HL-60 (cell line): ENCODE measurements at regions not wholly inside any gene's neighbourhood (a gene's known extent, or its start where the extent isn't known, plus 50 kb on each side); places are given as distances from the start of the nearest gene placed in this dataset.

Experiments
- GABPA ChIP-seq: IDR thresholded peaks from 2 replicates; pipeline ENCODE4 v1.6.1; 2012; ENCODE audit warnings: low read depth
- POLR2AphosphoS5 ChIP-seq: IDR thresholded peaks from 2 replicates; pipeline ENCODE4 v1.6.1; 2012; ENCODE audit warnings: low read depth
- REST ChIP-seq: IDR thresholded peaks from 2 replicates; pipeline ENCODE4 v1.6.1; 2012; ENCODE audit warnings: low read depth; ENCODE audit not compliant: insufficient replicate concordance
- SPI1 ChIP-seq: IDR thresholded peaks from 2 replicates; pipeline ENCODE4 v1.6.1; 2012; ENCODE audit warnings: low read depth, mild to moderate bottlenecking, borderline replicate concordance
- TF ChIP-seq, protein P1 (sequence below): IDR thresholded peaks from one replicate; pipeline ENCODE4 v1.5.1; 2011; ENCODE audit warnings: low read length, control low read depth, inconsistent platforms; ENCODE audit not compliant: insufficient read depth

- TF ChIP-seq GABPA (no peak), POLR2AphosphoS5 (no peak), REST (no peak), SPI1 (no peak)
- TF ChIP-seq, protein P1, sequence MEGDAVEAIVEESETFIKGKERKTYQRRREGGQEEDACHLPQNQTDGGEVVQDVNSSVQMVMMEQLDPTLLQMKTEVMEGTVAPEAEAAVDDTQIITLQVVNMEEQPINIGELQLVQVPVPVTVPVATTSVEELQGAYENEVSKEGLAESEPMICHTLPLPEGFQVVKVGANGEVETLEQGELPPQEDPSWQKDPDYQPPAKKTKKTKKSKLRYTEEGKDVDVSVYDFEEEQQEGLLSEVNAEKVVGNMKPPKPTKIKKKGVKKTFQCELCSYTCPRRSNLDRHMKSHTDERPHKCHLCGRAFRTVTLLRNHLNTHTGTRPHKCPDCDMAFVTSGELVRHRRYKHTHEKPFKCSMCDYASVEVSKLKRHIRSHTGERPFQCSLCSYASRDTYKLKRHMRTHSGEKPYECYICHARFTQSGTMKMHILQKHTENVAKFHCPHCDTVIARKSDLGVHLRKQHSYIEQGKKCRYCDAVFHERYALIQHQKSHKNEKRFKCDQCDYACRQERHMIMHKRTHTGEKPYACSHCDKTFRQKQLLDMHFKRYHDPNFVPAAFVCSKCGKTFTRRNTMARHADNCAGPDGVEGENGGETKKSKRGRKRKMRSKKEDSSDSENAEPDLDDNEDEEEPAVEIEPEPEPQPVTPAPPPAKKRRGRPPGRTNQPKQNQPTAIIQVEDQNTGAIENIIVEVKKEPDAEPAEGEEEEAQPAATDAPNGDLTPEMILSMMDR, result no peak
Measured at GRCh38 chr2:103285354-103285753, 523.5 kb downstream of the TMEM182 start.
